Left ventricle myocardium inferior (tissue), 1 donor: ENCODE measurements at regions not wholly inside any gene's neighbourhood (a gene's known extent, or its start where the extent isn't known, plus 50 kb on each side); places are given as distances from the start of the nearest gene placed in this dataset.

Source experiments
- DNase-seq: peaks from one replicate; pipeline ENCODE4 v3.0.0-alpha.2; 2020
- H3K27ac ChIP-seq: fragments of 200-600 bp; replicated peaks from 2 replicates; pipeline ENCODE4 v1.8.0; 2021
- H3K27me3 ChIP-seq: fragments of 200-600 bp; 2 replicates; pipeline ENCODE4 v1.8.0; 2021; ENCODE audit warnings: low read depth
- H3K36me3 ChIP-seq: fragments of 200-600 bp; 2 replicates; pipeline ENCODE4 v1.8.0; 2021
- H3K4me1 ChIP-seq: fragments of 200-600 bp; 2 replicates; pipeline ENCODE4 v1.8.0; 2021
- H3K4me3 ChIP-seq: fragments of 200-600 bp; 2 replicates; pipeline ENCODE4 v1.8.0; 2021; ENCODE audit warnings: mild to moderate bottlenecking, moderate library complexity
- H3K9me3 ChIP-seq: fragments of 200-600 bp; replicated peaks from 2 replicates; pipeline ENCODE4 v1.8.0; 2021
- intact Hi-C: fragments of 100-400 bp; cut with micrococcal nuclease; formaldehyde crosslinking; loops from one replicate; pipeline ENCODE4 v1.11.0; 2022
- TF ChIP-seq, protein P1 (sequence below): fragments of 200-600 bp; IDR thresholded peaks from 2 replicates; pipeline ENCODE4 v1.8.0; 2021; ENCODE audit warnings: antibody characterized with exemption, mild to moderate bottlenecking, borderline replicate concordance
- donor health status: DM: no; HTN: yes; CAD: no; lungs with severe emphysema.

DNA sequence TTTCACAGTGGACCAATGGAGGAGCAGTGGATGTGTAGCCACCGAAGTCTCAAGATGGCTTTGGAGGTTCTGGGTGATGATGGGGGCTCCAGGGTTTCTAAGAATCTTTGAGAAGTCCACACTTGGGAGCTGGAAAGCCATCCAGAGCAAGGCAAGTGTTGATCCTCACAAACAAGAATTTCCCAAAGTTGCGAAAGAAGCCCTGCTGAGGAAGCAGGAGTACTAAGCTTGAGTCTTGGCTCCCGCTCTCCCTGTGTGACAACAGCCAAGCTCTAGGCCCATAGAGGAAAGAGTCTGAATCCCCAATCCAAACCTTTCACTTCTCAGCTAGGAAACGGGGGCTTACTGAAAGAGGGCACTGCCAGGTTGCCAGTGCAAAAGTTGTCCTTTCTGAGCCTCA lies 106.0 kb downstream of the EDN3 start:
- peaks cover 98% of the 10 kb centered on the region for H3K27me3 ChIP-seq
- no peaks in the 10 kb centered on the region for H3K36me3 ChIP-seq
- H3K4me1 ChIP-seq, result peaks cover 19% of the 10 kb centered on the region
- no peak overlapping the region for H3K4me3 ChIP-seq
- DNase-seq, result peak; percentile 35
- H3K27ac ChIP-seq, result peak overlapping the region; percentile 5
- TF ChIP-seq, protein P1, sequence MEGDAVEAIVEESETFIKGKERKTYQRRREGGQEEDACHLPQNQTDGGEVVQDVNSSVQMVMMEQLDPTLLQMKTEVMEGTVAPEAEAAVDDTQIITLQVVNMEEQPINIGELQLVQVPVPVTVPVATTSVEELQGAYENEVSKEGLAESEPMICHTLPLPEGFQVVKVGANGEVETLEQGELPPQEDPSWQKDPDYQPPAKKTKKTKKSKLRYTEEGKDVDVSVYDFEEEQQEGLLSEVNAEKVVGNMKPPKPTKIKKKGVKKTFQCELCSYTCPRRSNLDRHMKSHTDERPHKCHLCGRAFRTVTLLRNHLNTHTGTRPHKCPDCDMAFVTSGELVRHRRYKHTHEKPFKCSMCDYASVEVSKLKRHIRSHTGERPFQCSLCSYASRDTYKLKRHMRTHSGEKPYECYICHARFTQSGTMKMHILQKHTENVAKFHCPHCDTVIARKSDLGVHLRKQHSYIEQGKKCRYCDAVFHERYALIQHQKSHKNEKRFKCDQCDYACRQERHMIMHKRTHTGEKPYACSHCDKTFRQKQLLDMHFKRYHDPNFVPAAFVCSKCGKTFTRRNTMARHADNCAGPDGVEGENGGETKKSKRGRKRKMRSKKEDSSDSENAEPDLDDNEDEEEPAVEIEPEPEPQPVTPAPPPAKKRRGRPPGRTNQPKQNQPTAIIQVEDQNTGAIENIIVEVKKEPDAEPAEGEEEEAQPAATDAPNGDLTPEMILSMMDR, result no peak
- intact Hi-C loops, result no loop called here
- no peaks in the 10 kb centered on the region for H3K9me3 ChIP-seq

DNA sequence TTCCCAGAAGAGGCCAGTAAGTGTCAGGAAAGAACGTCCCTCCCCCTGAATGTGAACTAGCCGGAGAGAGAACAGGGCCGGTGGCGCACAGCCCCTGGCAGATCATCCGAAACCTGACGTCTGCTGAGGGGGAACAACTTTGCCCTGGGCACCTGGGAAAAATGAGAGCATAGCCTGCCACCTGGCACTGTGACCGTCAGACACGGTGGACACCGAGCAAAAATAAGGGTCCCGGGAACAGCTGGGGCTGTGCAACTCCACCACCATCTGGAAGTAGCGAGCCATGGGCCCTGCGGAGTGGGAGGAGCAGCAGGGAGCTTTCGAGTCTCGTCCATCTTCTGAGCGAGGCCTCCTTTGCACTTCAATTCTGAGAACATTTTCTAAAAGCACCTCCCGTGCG lies 110.8 kb downstream of the EDN3 start:
- Histone ChIP-seq H3K9me3 (no peaks in the 10 kb centered on the region), H3K4me1 (no peaks in the 10 kb centered on the region), H3K27me3 (peaks cover 98% of the 10 kb centered on the region), H3K4me3 (no peak overlapping the region), H3K36me3 (no peaks in the 10 kb centered on the region), H3K27ac (no peak overlapping the region)
- intact Hi-C loops, result no loop called here
- DNase-seq, result no peak
- TF ChIP-seq, protein P1, result no peak

DNA sequence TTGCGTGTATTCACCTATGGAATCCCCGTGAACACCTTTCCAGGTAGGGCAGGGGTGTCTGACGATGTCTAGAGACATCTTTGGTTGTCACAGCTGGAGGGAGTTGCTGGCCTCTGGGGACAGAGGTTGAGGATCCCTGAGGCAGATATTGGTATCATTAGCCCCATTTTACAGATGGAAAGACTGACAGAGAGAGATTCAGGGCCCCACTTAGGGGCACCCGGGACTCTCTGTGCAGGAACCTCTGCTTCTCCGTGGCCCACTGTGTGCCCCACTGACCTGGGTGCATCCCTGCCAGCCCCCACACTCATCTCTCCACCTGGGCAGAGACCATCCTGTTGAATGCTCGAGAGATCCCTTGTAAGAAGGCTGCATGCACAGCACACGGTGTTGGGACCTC lies 111.2 kb downstream of the EDN3 start:
- DNase-seq, result no peak
- peaks cover 97% of the 10 kb centered on the region for H3K27me3 ChIP-seq
- intact Hi-C loops, result no loop called here

GRCh38 chr20:59412181-59412580 lies 111.8 kb downstream of the EDN3 start:
- H3K27ac ChIP-seq, result no peak overlapping the region
- H3K4me1 ChIP-seq, result no peaks in the 10 kb centered on the region
- TF ChIP-seq, protein P1, result no peak
- peaks cover 97% of the 10 kb centered on the region for H3K27me3 ChIP-seq
- no peak for DNase-seq
- no peak overlapping the region for H3K4me3 ChIP-seq
- intact Hi-C loops, result no loop called here
- no peaks in the 10 kb centered on the region for H3K9me3 ChIP-seq
- no peaks in the 10 kb centered on the region for H3K36me3 ChIP-seq

More for the DNA sequence above, 111.2 kb downstream of the EDN3 start:
- TF ChIP-seq, protein P1, result no peak
- no peak overlapping the region for H3K4me3 ChIP-seq
- H3K36me3 ChIP-seq, result no peaks in the 10 kb centered on the region
- H3K27ac ChIP-seq, result no peak overlapping the region
- no peaks in the 10 kb centered on the region for H3K4me1 ChIP-seq
- no peaks in the 10 kb centered on the region for H3K9me3 ChIP-seq

DNA sequence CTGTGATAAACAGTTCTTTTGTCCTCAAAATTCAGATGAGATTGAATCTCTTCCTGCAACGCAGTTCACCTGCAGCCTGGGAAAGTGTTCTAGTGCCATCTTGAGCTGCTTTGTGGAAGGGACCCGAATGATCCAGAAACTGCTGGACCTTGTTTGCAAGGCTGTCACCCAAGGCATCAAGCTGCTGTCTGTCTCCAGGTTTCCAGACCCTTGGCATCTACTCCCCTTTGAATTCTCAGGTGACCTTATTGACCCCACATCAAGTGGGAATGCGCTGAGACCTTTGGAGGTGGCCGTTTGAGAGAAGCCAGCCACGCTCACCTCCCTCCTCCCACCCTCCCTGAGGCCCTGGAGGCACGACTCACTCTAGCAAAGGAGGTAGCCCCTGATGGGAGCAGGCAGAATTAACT lies 112.5 kb downstream of the EDN3 start:
- no peaks in the 10 kb centered on the region for H3K9me3 ChIP-seq
- peaks cover 98% of the 10 kb centered on the region for H3K27me3 ChIP-seq
- no peak for DNase-seq
- no peak overlapping the region for H3K4me3 ChIP-seq
- H3K36me3 ChIP-seq, result no peaks in the 10 kb centered on the region
- intact Hi-C loops, result no loop called here
- TF ChIP-seq, protein P1, result no peak
- no peak overlapping the region for H3K27ac ChIP-seq
- H3K4me1 ChIP-seq, result no peaks in the 10 kb centered on the region
